ENCODE measurements at regions not wholly inside any gene's neighbourhood (a gene's known extent, or its start where the extent isn't known, plus 50 kb on each side); places are given as distances from the start of the nearest gene placed in this dataset.

DNA sequence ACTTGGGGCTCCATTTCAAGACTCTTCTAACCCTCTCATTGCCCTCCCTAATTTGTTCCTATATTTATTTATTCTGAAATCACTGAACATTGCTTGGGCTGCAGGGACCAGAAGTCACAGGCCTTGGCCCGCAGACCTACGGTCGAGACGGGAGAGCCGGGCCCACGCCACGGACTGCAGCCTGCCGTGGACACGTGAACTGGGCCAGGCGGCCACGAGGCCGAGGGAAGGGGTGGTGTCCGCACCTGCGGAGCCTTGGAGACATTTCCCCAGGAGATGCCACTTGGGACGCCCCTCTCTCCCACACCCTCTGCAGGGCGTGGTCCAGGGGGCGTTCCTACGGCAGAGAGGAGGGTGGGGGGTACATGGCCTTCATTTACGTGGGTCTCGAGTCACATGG, 463.9 kb downstream of the ICE1 start:
- Histone ChIP-seq H2AFZ (no peak overlapping the region), H3K27ac (no peak overlapping the region), H3K79me2 (ENCODE audit: insufficient read depth) (no peaks in the 10 kb centered on the region), H4K20me1 (ENCODE audit: insufficient read depth) (no peaks in the 10 kb centered on the region), H3K4me3 (no peak overlapping the region), H3K27me3 (replicated peaks; ENCODE audit: insufficient read depth) (no peaks in the 10 kb centered on the region), H3K36me3 (ENCODE audit: low read depth) (no peaks in the 10 kb centered on the region), H3F3A (ENCODE audit: insufficient read depth) (no peaks in the 10 kb centered on the region), H3K9me3 (ENCODE audit: low read depth) (no peaks in the 10 kb centered on the region), H3K9me2 (ENCODE audit: insufficient read depth) (no peaks in the 10 kb centered on the region), H3K4me1 (ENCODE audit: insufficient read depth) (no peaks in the 10 kb centered on the region), H3K4me2 (ENCODE audit: unreplicated experiment) (no peak overlapping the region), H3K9ac (no peak overlapping the region)
- no peak for TF ChIP-seq EZH2 (IDR thresholded peaks at IDR 0.05; ENCODE audit: insufficient read depth, poor library complexity, severe bottlenecking)
- TF ChIP-seq EZH2phosphoT487 (IDR thresholded peaks at IDR 0.05; ENCODE audit: insufficient read depth, low read depth), result no peak
- DNase-seq, result no peak
- in situ Hi-C loops (cut with MboI), result no loop called here
- WGBS, 2 experiments (ENCODE audit: low coverage in 1 of 2, low lambda C conversion rate in 2 of 2, missing lambda C conversion rate in 2 of 2), result 62 to 65% methylated on average over 20 of the region's 20 CpGs

DNA sequence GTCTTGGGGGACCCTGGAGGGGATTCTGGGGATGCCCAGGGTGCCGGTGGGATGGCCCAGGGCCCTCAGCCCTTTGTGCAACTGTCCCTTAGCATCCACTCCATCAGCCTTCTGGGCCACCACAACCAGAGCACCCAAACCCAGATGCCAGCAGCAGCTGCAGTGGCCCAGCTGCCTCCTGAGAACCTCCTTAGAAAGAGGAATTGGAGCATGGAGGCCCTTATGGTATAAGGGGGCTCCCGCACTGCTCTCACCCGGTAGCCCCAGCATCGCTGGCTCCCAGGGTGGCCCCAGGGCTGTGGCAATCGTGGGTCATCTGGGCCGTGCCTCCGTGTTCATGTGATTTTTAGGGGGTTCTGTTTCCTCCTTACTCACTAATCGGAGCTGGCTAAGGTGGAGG, 463.3 kb downstream of the ICE1 start:
- Histone ChIP-seq H3K4me1 (ENCODE audit: insufficient read depth) (no peaks in the 10 kb centered on the region), H3K79me2 (ENCODE audit: insufficient read depth) (no peaks in the 10 kb centered on the region), H2AFZ (no peak overlapping the region), H3K4me3 (no peak overlapping the region), H3K27me3 (replicated peaks; ENCODE audit: insufficient read depth) (no peaks in the 10 kb centered on the region), H3K9me2 (ENCODE audit: insufficient read depth) (no peaks in the 10 kb centered on the region), H3K9me3 (ENCODE audit: low read depth) (no peaks in the 10 kb centered on the region), H3K36me3 (ENCODE audit: low read depth) (no peaks in the 10 kb centered on the region), H3K9ac (no peak overlapping the region), H3K4me2 (ENCODE audit: unreplicated experiment) (no peak overlapping the region), H3K27ac (no peak overlapping the region), H4K20me1 (ENCODE audit: insufficient read depth) (no peaks in the 10 kb centered on the region), H3F3A (ENCODE audit: insufficient read depth) (no peaks in the 10 kb centered on the region)
- no peak for TF ChIP-seq EZH2 (IDR thresholded peaks at IDR 0.05; ENCODE audit: insufficient read depth, poor library complexity, severe bottlenecking)
- TF ChIP-seq EZH2phosphoT487 (IDR thresholded peaks at IDR 0.05; ENCODE audit: insufficient read depth, low read depth), result no peak
- in situ Hi-C loops (cut with MboI), result no loop called here
- no peak for DNase-seq
- WGBS, 2 experiments (ENCODE audit: low coverage in 1 of 2, low lambda C conversion rate in 2 of 2, missing lambda C conversion rate in 2 of 2), result 43 to 48% methylated on average over 8 of the region's 8 CpGs

DNA sequence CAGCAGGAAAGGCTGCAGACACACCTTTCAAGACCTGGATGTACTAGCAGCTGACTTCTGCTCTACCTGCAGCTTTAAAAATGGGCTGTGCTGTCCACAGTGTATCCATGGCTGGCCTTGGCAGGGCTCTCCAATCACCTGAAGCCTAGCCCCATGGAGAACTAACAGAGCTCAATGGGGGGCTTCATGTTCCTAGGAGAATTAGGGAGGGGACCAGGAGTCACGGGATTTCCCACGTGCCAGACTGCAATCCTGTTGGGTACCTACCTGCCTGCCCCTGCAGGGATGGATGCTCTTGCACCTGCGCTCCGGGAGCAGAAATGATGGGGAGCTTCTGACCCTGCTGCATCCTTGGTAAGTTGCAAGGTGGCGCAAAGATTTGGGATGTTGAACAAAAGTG, 462.1 kb downstream of the ICE1 start:
- TF ChIP-seq EZH2 (IDR thresholded peaks at IDR 0.05; ENCODE audit: insufficient read depth, poor library complexity, severe bottlenecking) (no peak), EZH2phosphoT487 (IDR thresholded peaks at IDR 0.05; ENCODE audit: insufficient read depth, low read depth) (no peak)
- no peaks in the 10 kb centered on the region for H3K79me2 ChIP-seq (ENCODE audit: insufficient read depth)
- H4K20me1 ChIP-seq (ENCODE audit: insufficient read depth), result no peaks in the 10 kb centered on the region
- H3K27ac ChIP-seq, result no peak overlapping the region
- H3K9me2 ChIP-seq (ENCODE audit: insufficient read depth), result no peaks in the 10 kb centered on the region
- WGBS, 2 experiments (ENCODE audit: low coverage in 1 of 2, low lambda C conversion rate in 2 of 2, missing lambda C conversion rate in 2 of 2), result 23 to 33% methylated on average over 5 of the region's 5 CpGs
- H3K9ac ChIP-seq, result no peak overlapping the region
- in situ Hi-C loops (cut with MboI), result no loop called here
- H3F3A ChIP-seq (ENCODE audit: insufficient read depth), result no peaks in the 10 kb centered on the region
- no peak overlapping the region for H3K4me3 ChIP-seq
- H3K9me3 ChIP-seq (ENCODE audit: low read depth), result no peaks in the 10 kb centered on the region
- no peak for DNase-seq
- H3K27me3 ChIP-seq (replicated peaks; ENCODE audit: insufficient read depth), result no peaks in the 10 kb centered on the region
- no peaks in the 10 kb centered on the region for H3K4me1 ChIP-seq (ENCODE audit: insufficient read depth)
- H3K4me2 ChIP-seq (ENCODE audit: unreplicated experiment), result no peak overlapping the region
- no peaks in the 10 kb centered on the region for H3K36me3 ChIP-seq (ENCODE audit: low read depth)
- H2AFZ ChIP-seq, result no peak overlapping the region

DNA sequence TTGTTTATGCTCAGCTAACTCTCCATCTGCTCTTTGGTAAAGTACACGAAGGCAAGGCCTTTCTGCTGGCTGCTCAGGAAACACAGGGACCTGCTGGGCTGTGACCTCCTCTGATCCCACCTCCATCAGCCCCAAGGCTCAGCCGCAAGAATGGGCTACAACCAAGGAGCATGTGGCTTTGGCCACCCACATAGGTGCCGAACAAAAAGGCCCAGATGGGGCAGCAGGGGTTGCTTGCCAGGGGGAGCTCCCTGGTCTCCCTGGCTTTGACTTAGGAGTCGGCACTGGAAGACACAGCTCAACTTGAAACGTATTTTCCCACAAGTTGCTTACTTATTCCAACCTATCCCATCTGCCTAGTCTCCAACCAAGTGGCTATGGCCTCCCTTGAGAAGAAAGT, 461.1 kb downstream of the ICE1 start:
- DNase-seq, result no peak
- Histone ChIP-seq H3K9me3 (ENCODE audit: low read depth) (no peaks in the 10 kb centered on the region), H3K36me3 (ENCODE audit: low read depth) (no peaks in the 10 kb centered on the region), H3K9ac (no peak overlapping the region), H3K4me3 (no peak overlapping the region), H3F3A (ENCODE audit: insufficient read depth) (no peaks in the 10 kb centered on the region), H3K27me3 (replicated peaks; ENCODE audit: insufficient read depth) (no peaks in the 10 kb centered on the region), H4K20me1 (ENCODE audit: insufficient read depth) (no peaks in the 10 kb centered on the region), H3K9me2 (ENCODE audit: insufficient read depth) (no peaks in the 10 kb centered on the region), H3K4me1 (ENCODE audit: insufficient read depth) (no peaks in the 10 kb centered on the region), H2AFZ (no peak overlapping the region), H3K4me2 (ENCODE audit: unreplicated experiment) (no peak overlapping the region), H3K79me2 (ENCODE audit: insufficient read depth) (no peaks in the 10 kb centered on the region), H3K27ac (no peak overlapping the region)
- in situ Hi-C loops (cut with MboI), result no loop called here
- WGBS, 2 experiments (ENCODE audit: low coverage in 1 of 2, low lambda C conversion rate in 2 of 2, missing lambda C conversion rate in 2 of 2), result 21% methylated on average over 5 of the region's 5 CpGs
- TF ChIP-seq EZH2phosphoT487 (IDR thresholded peaks at IDR 0.05; ENCODE audit: insufficient read depth, low read depth) (no peak), EZH2 (IDR thresholded peaks at IDR 0.05; ENCODE audit: insufficient read depth, poor library complexity, severe bottlenecking) (no peak)

DNA sequence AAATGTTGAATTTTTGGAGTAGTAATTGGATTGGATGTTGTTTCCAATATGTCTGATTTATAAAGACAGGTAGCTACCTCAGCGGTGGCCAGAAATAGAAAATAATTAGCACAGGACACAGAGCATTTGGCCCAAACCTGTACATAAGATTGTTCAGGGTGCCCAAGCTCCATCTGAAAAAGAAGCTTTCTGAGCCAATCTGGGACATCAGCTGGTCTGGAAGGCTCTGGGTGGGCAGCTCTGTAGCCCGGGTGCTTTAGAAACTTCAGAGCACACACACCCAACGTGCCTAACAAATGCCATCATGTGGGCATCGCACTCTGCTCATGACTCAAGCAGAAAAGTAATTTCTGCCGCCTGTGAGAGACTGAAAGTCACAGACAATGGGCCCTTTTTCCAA, 460.7 kb downstream of the ICE1 start:
- H3K9me3 ChIP-seq (ENCODE audit: low read depth), result no peaks in the 10 kb centered on the region

More for the DNA sequence above, 460.7 kb downstream of the ICE1 start:
- 15 to 16% methylated on average over 4 to 5 of the region's 5 CpGs for WGBS, 2 experiments (ENCODE audit: low coverage in 1 of 2, low lambda C conversion rate in 2 of 2, missing lambda C conversion rate in 2 of 2)
- TF ChIP-seq EZH2phosphoT487 (IDR thresholded peaks at IDR 0.05; ENCODE audit: insufficient read depth, low read depth), result no peak
- TF ChIP-seq EZH2 (IDR thresholded peaks at IDR 0.05; ENCODE audit: insufficient read depth, poor library complexity, severe bottlenecking), result no peak
- Histone ChIP-seq H3F3A (ENCODE audit: insufficient read depth) (no peaks in the 10 kb centered on the region), H3K79me2 (ENCODE audit: insufficient read depth) (no peaks in the 10 kb centered on the region), H3K9me2 (ENCODE audit: insufficient read depth) (no peaks in the 10 kb centered on the region), H3K4me2 (ENCODE audit: unreplicated experiment) (no peak overlapping the region), H3K4me1 (ENCODE audit: insufficient read depth) (no peaks in the 10 kb centered on the region), H3K27me3 (replicated peaks; ENCODE audit: insufficient read depth) (no peaks in the 10 kb centered on the region), H3K9ac (no peak overlapping the region), H3K36me3 (ENCODE audit: low read depth) (no peaks in the 10 kb centered on the region), H4K20me1 (ENCODE audit: insufficient read depth) (no peaks in the 10 kb centered on the region), H3K27ac (no peak overlapping the region), H3K4me3 (no peak overlapping the region), H2AFZ (no peak overlapping the region)
- in situ Hi-C loops (cut with MboI), result no loop called here
- DNase-seq, result no peak

All from GM23248 (cell line).